Uterus (tissue), 2 donors: ENCODE measurements at regions not wholly inside any gene's neighbourhood (a gene's known extent, or its start where the extent isn't known, plus 50 kb on each side); places are given as distances from the start of the nearest gene placed in this dataset.
"Not testable (repeated sequence)": the region's sequence is repeated elsewhere in the genome, so short reads cannot be mapped to it uniquely, and the experiment has no call there.

Experiments used
- POLR2A ChIP-seq, 2 donors: fragments of 450-650 bp; IDR thresholded peaks; one replicate each; pipeline ENCODE4 v1.6.1; 2016; ENCODE audit warnings: antibody characterized with exemption in 2 of 2, mild to moderate bottlenecking in 1 of 2, moderate library complexity in 1 of 2
- TF ChIP-seq, protein P1 (sequence below), 4 experiments: fragments of 200-600 bp in 2 of 4; fragments of 450-650 bp in 2 of 4; sonication (generic) in 2 of 4; IDR thresholded peaks; one replicate each; pipeline ENCODE4 v1.5.1; 2016 to 2019; ENCODE audit warnings: antibody characterized with exemption in 4 of 4, mild to moderate bottlenecking in 2 of 4, moderate library complexity in 1 of 4

DNA sequence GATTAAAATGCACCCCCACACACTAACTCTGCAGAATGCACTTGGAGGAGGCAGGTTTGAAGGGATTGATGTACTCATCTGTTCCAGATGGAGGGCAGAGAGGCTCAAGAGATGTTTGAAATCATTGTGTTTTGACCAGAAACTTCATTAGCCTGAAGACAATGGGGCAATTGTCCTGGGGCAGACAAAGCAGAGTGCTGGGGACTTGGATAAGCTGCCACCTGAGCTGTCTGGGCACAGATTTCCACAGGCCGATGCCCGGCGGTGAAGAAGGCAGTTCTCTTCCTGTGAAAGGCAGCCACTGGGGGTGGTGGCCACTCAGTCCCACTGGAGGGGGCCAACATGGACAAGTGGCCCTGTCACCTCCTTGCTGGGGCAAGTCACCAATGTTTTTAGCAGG, 181.0 kb downstream of the BCL2L11 start:
- TF ChIP-seq, protein P1, sequence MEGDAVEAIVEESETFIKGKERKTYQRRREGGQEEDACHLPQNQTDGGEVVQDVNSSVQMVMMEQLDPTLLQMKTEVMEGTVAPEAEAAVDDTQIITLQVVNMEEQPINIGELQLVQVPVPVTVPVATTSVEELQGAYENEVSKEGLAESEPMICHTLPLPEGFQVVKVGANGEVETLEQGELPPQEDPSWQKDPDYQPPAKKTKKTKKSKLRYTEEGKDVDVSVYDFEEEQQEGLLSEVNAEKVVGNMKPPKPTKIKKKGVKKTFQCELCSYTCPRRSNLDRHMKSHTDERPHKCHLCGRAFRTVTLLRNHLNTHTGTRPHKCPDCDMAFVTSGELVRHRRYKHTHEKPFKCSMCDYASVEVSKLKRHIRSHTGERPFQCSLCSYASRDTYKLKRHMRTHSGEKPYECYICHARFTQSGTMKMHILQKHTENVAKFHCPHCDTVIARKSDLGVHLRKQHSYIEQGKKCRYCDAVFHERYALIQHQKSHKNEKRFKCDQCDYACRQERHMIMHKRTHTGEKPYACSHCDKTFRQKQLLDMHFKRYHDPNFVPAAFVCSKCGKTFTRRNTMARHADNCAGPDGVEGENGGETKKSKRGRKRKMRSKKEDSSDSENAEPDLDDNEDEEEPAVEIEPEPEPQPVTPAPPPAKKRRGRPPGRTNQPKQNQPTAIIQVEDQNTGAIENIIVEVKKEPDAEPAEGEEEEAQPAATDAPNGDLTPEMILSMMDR (IDR thresholded peaks at IDR 0.05): not testable (repeated sequence)
- not testable (repeated sequence) for TF ChIP-seq POLR2A (IDR thresholded peaks at IDR 0.05)
